GM21526 (cell line): ENCODE measurements at regions not wholly inside any gene's neighbourhood (a gene's known extent, or its start where the extent isn't known, plus 50 kb on each side); places are given as distances from the start of the nearest gene placed in this dataset.
"Not testable (repeated sequence)": the region's sequence is repeated elsewhere in the genome, so short reads cannot be mapped to it uniquely, and the experiment has no call there.

Source experiments
- ATAC-seq: cut with Tn5 transposase; IDR thresholded peaks from one replicate; pipeline ENCODE4 v1.9.1; 2021; ENCODE audit warnings: moderate library complexity; ENCODE audit not compliant: unreplicated experiment, low FRiP score

- ATAC-seq, result no peak
Measured at GRCh38 chr7:96562966-96563365, 146.7 kb downstream of the SEM1 start.

- no peak for ATAC-seq
Measured at GRCh38 chr7:96562458-96562857, 147.2 kb downstream of the SEM1 start.

GRCh38 chr7:96561892-96562291 is 147.8 kb downstream of the SEM1 start:
- no peak for ATAC-seq

GRCh38 chr7:96558530-96558929 is 151.1 kb downstream of the SEM1 start:
- no peak for ATAC-seq

- ATAC-seq, result no peak
Measured at GRCh38 chr7:96558093-96558492, 151.6 kb downstream of the SEM1 start.

- ATAC-seq, result not testable (repeated sequence)
Measured at GRCh38 chr7:96557598-96557997, 152.0 kb downstream of the SEM1 start.

- no peak for ATAC-seq
Measured at GRCh38 chr7:96548664-96549063, 161.0 kb downstream of the SEM1 start.

GRCh38 chr7:96547371-96547811 is 162.3 kb downstream of the SEM1 start:
- no peak for ATAC-seq

- no peak for ATAC-seq
Measured at GRCh38 chr7:96546426-96546825, 163.2 kb downstream of the SEM1 start.

- no peak for ATAC-seq
Measured at GRCh38 chr7:96539471-96539870, 170.2 kb downstream of the SEM1 start.

GRCh38 chr7:96538632-96539031 is 171.0 kb downstream of the SEM1 start:
- no peak for ATAC-seq

GRCh38 chr7:96534221-96534620 is 175.4 kb downstream of the SEM1 start:
- ATAC-seq, result no peak

- ATAC-seq, result no peak
Measured at GRCh38 chr7:96532428-96532935, 177.2 kb downstream of the SEM1 start.

- no peak for ATAC-seq
Measured at GRCh38 chr7:96531331-96531730, 178.3 kb downstream of the SEM1 start.

- no peak for ATAC-seq
Measured at GRCh38 chr7:96530786-96531185, 178.9 kb downstream of the SEM1 start.

GRCh38 chr7:96527133-96527827 is 182.4 kb downstream of the SEM1 start:
- ATAC-seq, result no peak

GRCh38 chr7:96526496-96526895 is 183.2 kb downstream of the SEM1 start:
- ATAC-seq, result no peak

- no peak for ATAC-seq
Measured at GRCh38 chr7:96521068-96521894, 188.4 kb downstream of the SEM1 start.

GRCh38 chr7:96508371-96508770 is 186.5 kb upstream of the SLC25A13 start:
- ATAC-seq, result no peak

- no peak for ATAC-seq
Measured at GRCh38 chr7:96503597-96503996, 181.7 kb upstream of the SLC25A13 start.

- no peak for ATAC-seq
Measured at GRCh38 chr7:96501318-96501717, 179.4 kb upstream of the SLC25A13 start.

- ATAC-seq, result no peak
Measured at GRCh38 chr7:96499532-96499931, 177.6 kb upstream of the SLC25A13 start.
